Endothelial cell of umbilical vein (primary cell): ENCODE measurements at regions not wholly inside any gene's neighbourhood (a gene's known extent, or its start where the extent isn't known, plus 50 kb on each side); places are given as distances from the start of the nearest gene placed in this dataset.

Experiments
- EZH2 ChIP-seq: IDR thresholded peaks from 2 replicates; pipeline ENCODE4 v1.6.1; 2012; ENCODE audit warnings: borderline replicate concordance, low read depth, mild to moderate bottlenecking, moderate library complexity, low read length, inconsistent platforms; ENCODE audit not compliant: severe bottlenecking
- POLR2A ChIP-seq: IDR thresholded peaks from 2 replicates; pipeline ENCODE4 v1.6.1; 2012; ENCODE audit warnings: low read depth, mild to moderate bottlenecking, control low read depth, low read length
- POLR2AphosphoS5 ChIP-seq: IDR thresholded peaks from 2 replicates; pipeline ENCODE4 v1.6.1; 2012; ENCODE audit warnings: low read depth, mild to moderate bottlenecking, control low read depth, low read length, moderate library complexity; ENCODE audit not compliant: insufficient read depth
- TF ChIP-seq, protein P1 (sequence below), 2 donors: IDR thresholded peaks; 1 replicate in 1 of 2; 2 replicates in 1 of 2; pipeline ENCODE4 v1.5.1; 2011; ENCODE audit warnings: low read length in 2 of 2, mild to moderate bottlenecking in 2 of 2, moderate library complexity in 2 of 2, control low read depth in 1 of 2, inconsistent platforms in 1 of 2, low read depth in 1 of 2; ENCODE audit not compliant: insufficient read depth in 1 of 2; ENCODE audit errors: extremely low read depth in 1 of 2

DNA sequence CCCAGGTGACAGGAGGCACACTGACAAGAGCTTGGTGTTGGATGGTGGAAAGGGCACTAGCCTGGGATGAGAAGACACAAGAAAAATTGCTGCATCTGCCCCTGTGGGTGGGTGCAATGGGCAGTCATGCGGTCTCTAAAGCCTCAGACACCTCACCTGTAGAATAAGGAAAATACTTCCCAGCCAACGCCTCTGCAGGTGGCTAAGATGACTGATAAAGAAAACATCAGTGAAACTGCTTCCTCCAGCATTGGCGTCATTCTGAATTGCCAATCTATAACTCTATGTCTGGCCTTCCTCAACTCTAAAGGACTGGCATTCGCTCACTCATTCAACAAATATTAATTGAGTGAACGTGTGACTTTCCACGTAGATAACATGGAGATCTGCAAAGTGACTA lies 100.4 kb upstream of the F3 start:
- TF ChIP-seq, protein P1, sequence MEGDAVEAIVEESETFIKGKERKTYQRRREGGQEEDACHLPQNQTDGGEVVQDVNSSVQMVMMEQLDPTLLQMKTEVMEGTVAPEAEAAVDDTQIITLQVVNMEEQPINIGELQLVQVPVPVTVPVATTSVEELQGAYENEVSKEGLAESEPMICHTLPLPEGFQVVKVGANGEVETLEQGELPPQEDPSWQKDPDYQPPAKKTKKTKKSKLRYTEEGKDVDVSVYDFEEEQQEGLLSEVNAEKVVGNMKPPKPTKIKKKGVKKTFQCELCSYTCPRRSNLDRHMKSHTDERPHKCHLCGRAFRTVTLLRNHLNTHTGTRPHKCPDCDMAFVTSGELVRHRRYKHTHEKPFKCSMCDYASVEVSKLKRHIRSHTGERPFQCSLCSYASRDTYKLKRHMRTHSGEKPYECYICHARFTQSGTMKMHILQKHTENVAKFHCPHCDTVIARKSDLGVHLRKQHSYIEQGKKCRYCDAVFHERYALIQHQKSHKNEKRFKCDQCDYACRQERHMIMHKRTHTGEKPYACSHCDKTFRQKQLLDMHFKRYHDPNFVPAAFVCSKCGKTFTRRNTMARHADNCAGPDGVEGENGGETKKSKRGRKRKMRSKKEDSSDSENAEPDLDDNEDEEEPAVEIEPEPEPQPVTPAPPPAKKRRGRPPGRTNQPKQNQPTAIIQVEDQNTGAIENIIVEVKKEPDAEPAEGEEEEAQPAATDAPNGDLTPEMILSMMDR (IDR thresholded peaks at IDR 0.05; ENCODE audit: extremely low read depth in 1 of 2, insufficient read depth in 1 of 2, low read depth in 1 of 2, low read length in 2 of 2): no peak
- TF ChIP-seq POLR2A (no peak), POLR2AphosphoS5 (no peak), EZH2 (no peak)
